Psoas muscle (tissue), 7 donors: ENCODE measurements at regions not wholly inside any gene's neighbourhood (a gene's known extent, or its start where the extent isn't known, plus 50 kb on each side); places are given as distances from the start of the nearest gene placed in this dataset.

ENCODE experiments used
- ATAC-seq, 4 donors: fragments of 200-7000 bp; cut with Tn5 transposase; one replicate each; pipeline ENCODE4 v1.9.1; 2020; ENCODE audit warnings: moderate library complexity in 3 of 4, mild to moderate bottlenecking in 2 of 4
- DNase-seq, 2 donors: peaks; one replicate each; pipeline ENCODE4 v3.0.0-alpha.2; 2020
- H3K27ac ChIP-seq: fragments of 200-600 bp; one replicate; pipeline ENCODE4 v1.8.0; 2022
- H3K27me3 ChIP-seq, 3 donors: fragments of 200-600 bp in 1 of 3; one replicate each; pipeline versions ENCODE4 v1.6.1 to v1.8.0; 2013 to 2022; ENCODE audit warnings: low read length in 2 of 3, mild to moderate bottlenecking in 2 of 3, moderate library complexity in 1 of 3; ENCODE audit not compliant: insufficient read depth in 3 of 3
- H3K36me3 ChIP-seq, 2 donors: fragments of 200-600 bp in 1 of 2; one replicate each; pipeline versions ENCODE4 v1.6.1 to v1.8.0; 2013 to 2022; ENCODE audit warnings: low read depth in 1 of 2, mild to moderate bottlenecking in 1 of 2, moderate library complexity in 1 of 2; ENCODE audit not compliant: insufficient read depth in 1 of 2
- H3K4me1 ChIP-seq: fragments of 200-600 bp; one replicate; pipeline ENCODE4 v1.8.0; 2022
- H3K4me3 ChIP-seq: fragments of 200-600 bp; one replicate; pipeline ENCODE4 v1.8.0; 2022; ENCODE audit warnings: mild to moderate bottlenecking
- H3K9me3 ChIP-seq: fragments of 200-600 bp; one replicate; pipeline ENCODE4 v1.8.0; 2022
- CTCF ChIP-seq: fragments of 200-600 bp; IDR thresholded peaks from one replicate; pipeline ENCODE4 v1.8.0; 2022; ENCODE audit warnings: antibody characterized with exemption
- WGBS, 3 donors: extraction: QIAGEN DNeasy Blood & Tissue Kit; methylation state at CpG; one replicate each; pipeline versions ENCODE4 v1.1.6 to v1.1.7; 2013; 5-methylcytosine and 5-hydroxymethylcytosine counted together
- intact Hi-C, 2 donors: fragments of 100-400 bp; cut with DNase I; formaldehyde crosslinking; loops; one replicate each; pipeline versions ENCODE4 v1.11.0 to v1.14.2; 2022
- donor health status: healthy with polysubstance abuse.
- donor health status: DM: no; HTN: no; CAD: no; lungs with moderate emphysema.
- donor health status: Bipolar disorder and iron deficiency.
- donor health status: healthy.
- donor health status: DM: yes; HTN: yes; CAD: no.
- donor health status: DM: no; HTN: no; CAD: no.
- donor health status: DM: yes; HTN: yes; CAD: no.

- WGBS, 3 donors, result 43 to 58% (median 45%) methylated on average over 7 of the region's 7 CpGs
These were observed 683.7 kb upstream of the ID4 start for GRCh38 chr6:19153270-19153980.

GRCh38 chr6:19153981-19154295, 683.2 kb upstream of the ID4 start:
- no peaks in the 10 kb centered on the region for H3K9me3 ChIP-seq
- ATAC-seq, result no peak
- H3K4me3 ChIP-seq, result no peak overlapping the region
- H3K4me1 ChIP-seq, result no peaks in the 10 kb centered on the region
- TF ChIP-seq CTCF, result no peak
- intact Hi-C loops, result loop anchor here in 1 of 2 donors (5.0 kb wide), 1 partner anchor 798 kb away; no protein-coding TSS in a partner anchor
- no peak for DNase-seq
- H3K36me3 ChIP-seq, result no peaks in the 10 kb centered on the region
- peak overlapping the region; percentile 23 for H3K27ac ChIP-seq
- no peaks in the 10 kb centered on the region for H3K27me3 ChIP-seq
- WGBS, 3 donors, result 62 to 76% (median 76%) methylated on average over 1 of the region's 1 CpG

More at GRCh38 chr6:19153270-19153980, 683.7 kb upstream of the ID4 start:
- intact Hi-C loops, result loop anchor here in 1 of 2 donors (5.0 kb wide), 1 partner anchor 799 kb away; no protein-coding TSS in a partner anchor
- no peaks in the 10 kb centered on the region for H3K36me3 ChIP-seq
- DNase-seq (no peak), ATAC-seq (no peak)
- H3K27ac ChIP-seq, result peak overlapping the region; percentile 23
- H3K9me3 ChIP-seq, result no peaks in the 10 kb centered on the region
- no peak for TF ChIP-seq CTCF
- no peak overlapping the region for H3K4me3 ChIP-seq
- no peaks in the 10 kb centered on the region for H3K4me1 ChIP-seq
- no peaks in the 10 kb centered on the region for H3K27me3 ChIP-seq

- intact Hi-C loops, result no loop called here
- no peak overlapping the region for H3K27ac ChIP-seq
- 92 to 93% (median 93%) methylated on average over 2 of the region's 2 CpGs for WGBS, 3 donors
- ATAC-seq, result no peak
- TF ChIP-seq CTCF, result no peak
- DNase-seq, result no peak
- H3K4me3 ChIP-seq, result no peak overlapping the region
- H3K36me3 ChIP-seq, result no peaks in the 10 kb centered on the region
- H3K27me3 ChIP-seq, result no peaks in the 10 kb centered on the region
- H3K4me1 ChIP-seq, result no peaks in the 10 kb centered on the region
- no peaks in the 10 kb centered on the region for H3K9me3 ChIP-seq
These were observed 680.7 kb upstream of the ID4 start for GRCh38 chr6:19156443-19156842.

GRCh38 chr6:19157486-19157885, 679.7 kb upstream of the ID4 start:
- no peaks in the 10 kb centered on the region for H3K36me3 ChIP-seq
- no peak for TF ChIP-seq CTCF
- no peak overlapping the region for H3K4me3 ChIP-seq
- no peaks in the 10 kb centered on the region for H3K27me3 ChIP-seq
- H3K9me3 ChIP-seq, result no peaks in the 10 kb centered on the region
- ATAC-seq, result no peak
- H3K4me1 ChIP-seq, result no peaks in the 10 kb centered on the region
- no peak for DNase-seq
- intact Hi-C loops, result no loop called here
- no peak overlapping the region for H3K27ac ChIP-seq

GRCh38 chr6:19158586-19158985, 678.6 kb upstream of the ID4 start:
- WGBS, 3 donors, result 85 to 89% (median 87%) methylated on average over 1 of the region's 1 CpG
- no peak for ATAC-seq
- intact Hi-C loops, result no loop called here
- H3K27ac ChIP-seq, result no peak overlapping the region
- no peaks in the 10 kb centered on the region for H3K27me3 ChIP-seq
- no peak for TF ChIP-seq CTCF
- H3K4me1 ChIP-seq, result no peaks in the 10 kb centered on the region
- DNase-seq, result no peak
- no peaks in the 10 kb centered on the region for H3K36me3 ChIP-seq
- no peaks in the 10 kb centered on the region for H3K9me3 ChIP-seq
- no peak overlapping the region for H3K4me3 ChIP-seq
